IMR-90 (cell line): ENCODE measurements at regions not wholly inside any gene's neighbourhood (a gene's known extent, or its start where the extent isn't known, plus 50 kb on each side); places are given as distances from the start of the nearest gene placed in this dataset.

ENCODE experiments used
- CTCF ChIP-seq: conservative IDR thresholded peaks from 2 replicates; pipeline ENCODE4 v1.5.1; 2012; ENCODE audit warnings: mild to moderate bottlenecking, low read depth, low read length, improper control_type of control experiment
- POLR2A ChIP-seq: IDR thresholded peaks from 2 replicates; pipeline ENCODE4 v1.6.1; 2012; ENCODE audit warnings: mild to moderate bottlenecking, low read depth, low read length
- RFX5 ChIP-seq: IDR thresholded peaks from 2 replicates; pipeline ENCODE4 v1.8.0; 2012; ENCODE audit warnings: low read depth, mild to moderate bottlenecking, low read length, moderate library complexity

GRCh38 chrX:149092179-149092578 is 412.9 kb downstream of the IDS start:
- no peak for TF ChIP-seq CTCF
- TF ChIP-seq RFX5, result no peak
- no peak for TF ChIP-seq POLR2A
